GM21717 (cell line): ENCODE measurements at regions not wholly inside any gene's neighbourhood (a gene's known extent, or its start where the extent isn't known, plus 50 kb on each side); places are given as distances from the start of the nearest gene placed in this dataset.
"Not testable (repeated sequence)": the region's sequence is repeated elsewhere in the genome, so short reads cannot be mapped to it uniquely, and the experiment has no call there.

Experiments
- ATAC-seq: cut with Tn5 transposase; IDR thresholded peaks from one replicate; pipeline ENCODE4 v1.9.1; 2021; ENCODE audit warnings: mild to moderate bottlenecking, moderate library complexity; ENCODE audit not compliant: unreplicated experiment

DNA sequence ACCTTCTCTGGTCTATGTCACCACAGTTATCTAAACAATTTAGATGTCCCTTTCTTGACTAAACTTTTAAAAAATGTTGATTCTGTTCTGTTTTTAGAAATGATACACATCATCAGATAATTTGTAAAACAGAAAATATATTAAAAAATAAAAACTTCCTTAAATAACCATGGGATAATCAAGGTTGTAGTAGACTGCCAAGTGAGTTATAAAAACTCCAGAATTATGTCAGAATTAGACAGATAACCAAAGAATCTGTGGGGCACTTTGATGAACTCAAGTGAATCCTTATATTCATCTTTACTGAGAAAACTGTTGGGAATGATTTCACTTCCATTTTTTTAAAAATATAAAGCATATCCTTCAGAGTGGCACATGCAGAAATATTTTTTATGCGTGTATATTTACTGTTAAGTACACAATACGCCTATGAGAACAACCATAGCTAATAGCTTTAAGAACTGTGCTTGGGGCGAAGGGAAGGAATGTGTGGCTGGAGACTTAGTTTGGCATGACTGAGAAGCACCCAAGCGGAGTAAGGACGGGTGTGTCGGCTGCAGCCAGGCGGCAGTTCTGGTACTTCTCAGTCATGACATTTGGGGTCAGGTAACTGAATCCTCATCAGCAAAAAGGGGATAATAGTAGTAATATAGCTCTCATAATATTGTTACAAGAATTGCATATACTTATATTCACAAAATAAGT is 604.7 kb upstream of the CITED2 start:
- ATAC-seq: no peak

DNA sequence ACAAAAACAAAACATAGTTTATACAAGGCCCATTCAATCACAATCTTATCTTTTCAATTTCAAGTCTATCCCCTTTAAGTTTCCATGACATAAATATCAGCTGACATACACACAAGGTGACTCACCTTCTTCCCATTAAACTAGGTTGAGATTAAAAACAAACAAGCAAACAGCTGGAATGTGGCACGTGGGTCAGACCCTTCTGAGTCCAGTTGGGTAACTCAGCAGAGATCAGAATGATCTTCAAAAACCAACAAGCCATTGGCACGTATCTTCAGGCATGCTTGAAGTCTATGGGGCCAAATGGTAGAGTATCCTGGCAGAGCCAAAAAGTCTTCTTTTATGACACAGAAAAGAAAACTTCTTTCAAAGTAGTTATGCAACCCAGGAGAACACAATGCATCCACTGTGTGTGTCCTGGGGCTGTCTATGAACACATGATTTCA is 603.5 kb upstream of the CITED2 start:
- no peak for ATAC-seq

- ATAC-seq: no peak
Measured at GRCh38 chr6:139973669-139974344, 599.4 kb upstream of the CITED2 start.

DNA sequence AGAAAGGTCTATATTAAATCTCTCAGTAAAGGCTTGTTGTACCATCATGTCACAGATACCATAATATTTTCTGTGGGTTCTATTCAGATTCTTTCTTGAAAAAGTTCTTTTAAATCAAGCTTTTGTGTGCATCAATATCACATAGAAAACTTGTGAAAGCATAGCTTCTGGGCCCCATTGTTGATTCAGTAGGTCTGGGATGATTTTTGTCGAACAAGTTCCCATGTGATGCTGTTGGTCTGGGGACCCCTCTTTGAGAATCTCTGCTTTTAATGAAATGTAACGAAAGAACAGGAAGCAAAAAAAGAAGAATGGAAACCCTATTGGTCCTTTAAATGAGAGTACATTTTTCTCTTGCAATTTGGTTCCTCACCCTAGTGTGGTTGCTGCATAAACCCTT is 597.7 kb upstream of the CITED2 start:
- no peak for ATAC-seq

- ATAC-seq: no peak
Measured at GRCh38 chr6:139970591-139970991, 596.1 kb upstream of the CITED2 start.

GRCh38 chr6:139967497-139967896 is 593.0 kb upstream of the CITED2 start:
- ATAC-seq: no peak

DNA sequence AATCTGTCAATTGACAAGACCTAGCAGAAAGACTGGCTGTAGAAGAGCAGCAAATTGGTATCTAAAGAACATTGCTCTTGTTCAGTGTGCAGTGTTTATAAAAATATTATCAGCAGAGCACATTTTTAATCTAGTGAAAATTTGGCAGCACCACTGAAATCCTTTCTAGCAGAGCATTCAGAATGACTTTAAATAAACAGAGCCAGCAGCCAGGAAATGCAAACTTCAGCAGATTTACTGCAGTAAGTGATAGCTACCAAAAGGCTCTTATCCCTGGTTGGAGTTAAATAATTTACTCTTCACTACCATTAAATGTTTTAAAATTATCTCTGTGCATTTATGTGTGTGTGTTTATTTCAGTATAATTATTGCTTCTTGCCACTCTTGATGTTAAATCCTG is 590.9 kb upstream of the CITED2 start:
- ATAC-seq: no peak

DNA sequence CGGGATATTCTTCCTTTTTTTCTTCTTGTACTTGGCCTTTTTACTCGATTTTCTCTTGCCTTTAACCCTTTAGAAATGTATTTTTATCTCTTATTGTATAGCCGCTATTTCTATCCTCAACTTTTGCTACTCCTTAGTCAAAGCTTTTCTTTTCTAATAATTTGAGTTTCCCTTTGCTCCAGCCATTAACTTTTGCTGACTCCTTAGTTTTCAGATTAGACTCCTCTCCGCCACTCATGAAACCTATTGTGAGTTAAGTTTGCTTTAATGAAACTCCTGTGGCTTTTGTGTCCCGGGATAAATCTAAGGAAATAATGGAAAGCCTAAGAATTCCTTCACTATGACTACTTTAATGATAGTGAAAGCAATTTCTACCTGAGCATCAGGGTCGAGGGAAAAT is 590.3 kb upstream of the CITED2 start:
- ATAC-seq: no peak

DNA sequence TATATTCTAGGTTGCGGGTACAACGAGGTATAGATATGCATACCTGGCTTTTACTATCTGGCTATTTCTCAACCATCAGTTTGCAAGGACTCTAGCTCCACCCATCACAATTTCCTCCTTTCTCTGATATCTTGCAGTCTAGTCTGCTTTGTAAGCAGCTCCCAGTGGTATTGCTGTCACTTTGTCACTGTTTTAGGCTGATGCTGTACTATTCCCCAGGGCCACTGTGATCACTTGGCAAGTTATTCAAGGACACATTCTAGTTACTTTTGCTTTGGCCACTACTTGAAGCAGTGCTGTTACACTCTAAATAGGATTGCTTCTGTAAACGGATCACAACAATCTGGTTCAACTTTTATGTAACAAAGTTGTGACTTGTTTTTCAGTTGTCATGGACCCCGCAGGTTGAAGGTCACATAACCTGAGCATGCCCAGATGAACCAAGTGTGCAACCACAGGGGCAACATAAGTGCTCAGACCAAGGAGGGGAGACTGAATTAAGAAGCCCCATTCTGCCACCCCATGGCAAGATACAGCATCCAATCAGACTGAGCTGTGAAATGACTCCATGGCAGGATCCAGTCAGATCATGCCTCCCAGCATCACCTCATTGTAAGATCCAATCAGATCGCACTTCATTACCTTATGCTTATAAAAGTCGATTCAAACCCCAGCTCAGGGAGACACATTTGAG is 588.4 kb upstream of the CITED2 start:
- ATAC-seq: no peak

- ATAC-seq: no peak
Measured at GRCh38 chr6:139961190-139961589, 586.7 kb upstream of the CITED2 start.

GRCh38 chr6:139960671-139961070 is 586.2 kb upstream of the CITED2 start:
- ATAC-seq: no peak

DNA sequence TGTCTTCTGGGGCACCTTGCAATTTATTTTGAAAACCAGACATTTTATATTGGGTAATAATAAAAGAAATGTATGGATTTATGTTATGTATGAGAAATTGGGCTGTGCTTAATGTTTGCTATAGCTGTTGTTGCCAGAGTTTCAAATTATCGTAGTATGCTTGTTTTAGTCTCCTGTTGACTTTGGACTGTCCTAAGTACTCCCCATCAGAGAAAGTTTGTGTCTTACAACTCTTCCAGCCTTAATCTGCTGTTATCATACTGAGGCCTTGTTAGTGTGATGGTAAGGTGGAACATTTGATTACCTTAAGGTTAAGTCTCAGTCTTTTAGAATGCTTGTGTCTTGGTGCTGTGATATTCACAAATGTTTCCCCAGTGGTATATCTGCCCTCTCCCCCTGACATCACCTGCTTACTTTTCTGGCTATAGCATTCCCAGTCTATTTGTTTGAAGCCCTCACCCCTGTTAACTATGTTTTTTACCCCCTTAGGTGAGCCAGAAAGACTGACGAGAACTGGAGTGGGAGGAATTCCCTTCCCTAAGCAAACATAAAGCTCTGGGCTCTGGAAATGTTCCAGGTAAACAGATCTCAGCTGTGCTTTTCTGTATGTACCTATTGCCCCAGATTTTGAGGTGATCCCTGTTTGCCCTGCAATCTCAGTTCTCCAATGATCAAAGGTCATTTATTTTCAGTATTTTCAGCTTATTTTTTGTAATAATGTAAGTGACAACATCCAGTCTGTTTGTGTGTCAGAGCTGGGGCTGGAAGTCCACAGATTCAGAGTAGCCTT is 581.1 kb upstream of the CITED2 start:
- ATAC-seq: no peak

DNA sequence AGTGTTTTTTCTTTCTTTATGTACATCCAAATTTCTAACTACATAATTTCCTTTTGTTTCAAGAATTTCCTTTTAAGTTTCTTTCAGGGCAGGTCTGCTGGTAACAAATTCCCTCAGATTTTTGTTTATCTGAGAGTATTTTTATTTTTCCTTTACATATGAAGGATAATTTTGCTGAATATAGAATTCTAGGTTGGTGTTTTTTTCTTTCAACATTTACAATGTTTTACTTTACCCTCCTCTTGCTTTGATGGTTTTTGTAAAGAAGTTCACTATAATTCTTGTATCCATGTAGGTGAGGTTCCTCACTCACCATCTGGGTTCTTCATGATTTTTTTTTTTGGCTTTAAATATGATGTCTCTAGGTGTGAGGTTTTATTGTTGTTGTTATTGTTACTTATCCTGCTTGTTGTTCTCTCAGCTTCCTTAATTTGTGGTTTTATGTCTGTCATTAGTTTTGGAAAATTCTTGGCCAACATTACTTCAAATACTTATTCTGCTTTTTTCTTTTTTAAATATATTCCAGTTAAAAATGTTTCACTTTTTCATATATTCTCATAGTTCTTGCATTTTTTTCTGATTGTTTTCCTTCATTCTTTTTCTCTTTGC is 580.1 kb upstream of the CITED2 start:
- ATAC-seq: no peak

DNA sequence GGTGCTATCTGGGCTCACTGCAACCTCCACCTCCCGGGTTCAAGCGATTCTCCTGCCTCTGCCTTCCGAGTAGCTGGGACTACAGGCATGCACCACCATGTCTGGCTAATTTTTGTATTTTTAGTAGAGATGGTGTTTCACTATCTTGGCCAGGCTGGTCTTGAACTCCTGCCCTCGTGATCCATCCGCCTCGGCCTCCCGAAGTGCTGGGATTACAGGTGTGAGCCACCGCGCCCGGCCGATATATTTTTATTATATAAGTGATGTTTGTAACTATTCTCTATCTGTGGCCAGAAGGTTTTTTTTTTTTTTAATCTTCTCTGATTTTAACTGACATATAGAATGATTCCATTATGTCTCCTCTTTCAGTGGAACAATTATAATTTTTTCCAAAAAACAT is 579.3 kb upstream of the CITED2 start:
- ATAC-seq: not testable (repeated sequence)

GRCh38 chr6:139951172-139951571 is 576.7 kb upstream of the CITED2 start:
- no peak for ATAC-seq

- ATAC-seq: no peak
Measured at GRCh38 chr6:139944976-139945375, 570.5 kb upstream of the CITED2 start.

DNA sequence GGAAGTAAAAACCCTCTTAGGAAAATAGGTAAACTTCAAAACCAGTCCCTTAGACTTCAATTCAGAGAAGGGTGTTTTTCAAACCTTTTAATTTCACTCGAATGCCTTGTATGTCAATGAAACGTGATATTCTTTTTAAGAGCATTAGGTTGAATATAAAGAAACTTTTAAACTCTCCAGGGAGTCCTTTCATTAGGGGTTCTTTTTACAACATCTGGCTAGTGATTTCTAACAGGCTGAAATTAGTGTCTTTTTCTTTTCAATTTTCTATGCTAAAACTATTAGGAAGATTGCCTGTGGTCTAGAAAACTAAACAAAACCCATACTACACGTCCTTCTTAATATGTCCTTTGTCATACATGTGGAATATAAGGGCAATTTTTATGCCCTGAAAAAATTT is 569.7 kb upstream of the CITED2 start:
- no peak for ATAC-seq

- no peak for ATAC-seq
Measured at GRCh38 chr6:139943391-139943790, 568.9 kb upstream of the CITED2 start.

DNA sequence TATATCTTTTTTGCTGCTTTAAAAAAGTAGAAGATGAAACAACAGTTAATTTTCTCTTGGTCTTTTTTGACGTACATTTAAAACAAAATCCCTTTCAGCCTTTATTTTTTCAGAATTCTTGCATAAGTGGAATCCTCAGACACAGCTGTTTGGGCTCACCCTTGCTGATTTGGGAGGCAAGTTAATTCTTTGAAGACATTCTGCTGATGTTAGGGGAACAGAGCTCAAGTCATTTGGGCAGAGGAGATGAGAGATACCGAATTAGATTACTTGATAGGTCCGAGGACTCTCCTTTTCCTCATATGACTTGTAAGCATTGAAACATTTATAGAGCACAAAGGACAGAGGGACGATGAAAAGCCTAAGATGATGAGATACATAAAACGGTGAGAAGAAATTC is 567.9 kb upstream of the CITED2 start:
- no peak for ATAC-seq

DNA sequence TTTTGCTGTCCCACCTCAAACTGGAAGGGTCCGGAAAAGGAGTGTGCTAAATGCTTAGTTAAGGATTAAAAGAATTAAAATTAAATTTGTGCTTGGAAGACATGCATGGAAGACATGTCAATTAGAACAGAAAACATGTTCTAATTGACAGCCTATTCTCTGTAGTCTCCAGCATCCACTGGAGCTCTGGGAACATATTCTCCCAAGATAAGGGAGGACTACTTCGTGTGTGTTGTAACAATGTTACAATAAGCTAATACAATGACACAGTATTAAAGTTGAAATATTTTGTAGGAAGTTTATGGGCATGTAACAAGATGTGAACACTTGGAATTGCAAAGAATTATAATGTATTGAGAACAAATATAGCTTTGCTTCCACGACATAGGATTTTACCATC is 567.4 kb upstream of the CITED2 start:
- ATAC-seq: no peak
